ENCODE measurements at regions not wholly inside any gene's neighbourhood (a gene's known extent, or its start where the extent isn't known, plus 50 kb on each side); places are given as distances from the start of the nearest gene placed in this dataset.

DNA sequence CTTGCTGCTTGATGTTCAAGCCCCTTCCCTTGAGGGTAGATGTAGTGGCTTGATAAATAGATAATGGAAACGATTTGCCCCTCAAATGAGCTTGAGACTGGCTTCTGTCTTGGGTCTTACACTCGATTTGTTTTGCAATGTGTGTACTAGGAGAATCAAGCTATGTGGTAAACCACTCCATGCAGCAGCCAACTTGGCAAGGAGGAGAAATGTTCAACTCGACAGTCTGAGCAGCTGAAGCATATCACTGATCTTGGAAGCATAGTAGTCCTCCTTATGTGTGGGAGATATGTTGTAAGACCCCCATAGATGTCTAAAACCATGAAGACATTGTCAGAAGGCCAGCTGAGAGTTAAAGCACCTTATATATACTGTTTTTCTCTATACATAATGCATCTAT lies 125.3 kb downstream of the CCNG2 start:
- TF ChIP-seq ZNF274 (IDR thresholded peaks at IDR 0.05; ENCODE audit: low read depth, low read length) (no peak), YY1 (IDR thresholded peaks at IDR 0.05; ENCODE audit: insufficient read depth, insufficient read length) (no peak), SUZ12 (IDR thresholded peaks at IDR 0.05; ENCODE audit: extremely low read depth, insufficient read depth, insufficient read length) (no peak)
